Neural progenitor cell (in vitro differentiated cells): ENCODE measurements at regions not wholly inside any gene's neighbourhood (a gene's known extent, or its start where the extent isn't known, plus 50 kb on each side); places are given as distances from the start of the nearest gene placed in this dataset.

Experiments
- DNase-seq: peaks from one replicate; pipeline ENCODE4 v3.0.0-alpha.2; 2016; ENCODE audit warnings: low spot score
- H2AFZ ChIP-seq: fragments of 200-600 bp; sonication (generic); replicated peaks from 2 replicates; pipeline ENCODE4 v1.6.1; 2016; ENCODE audit warnings: antibody characterized with exemption
- H3F3A ChIP-seq: fragments of 200-600 bp; sonication (generic); 2 replicates; pipeline ENCODE4 v1.6.1; 2016; ENCODE audit warnings: antibody characterized with exemption, low read depth
- H3K27ac ChIP-seq: fragments of 200-600 bp; sonication (generic); 2 replicates; pipeline ENCODE4 v1.5.1; 2016; ENCODE audit warnings: mild to moderate bottlenecking
- H3K27me3 ChIP-seq: fragments of 200-600 bp; sonication (generic); 2 replicates; pipeline ENCODE4 v1.6.1; 2016; ENCODE audit warnings: mild to moderate bottlenecking, moderate library complexity
- H3K36me3 ChIP-seq: fragments of 200-600 bp; sonication (generic); 2 replicates; pipeline ENCODE4 v1.5.1; 2016
- H3K4me1 ChIP-seq: fragments of 200-600 bp; sonication (generic); 2 replicates; pipeline ENCODE4 v1.6.1; 2016; ENCODE audit warnings: mixed run types
- H3K4me2 ChIP-seq: fragments of 200-600 bp; sonication (generic); 2 replicates; pipeline ENCODE4 v1.6.1; 2016
- H3K4me3 ChIP-seq: fragments of 200-600 bp; sonication (generic); 2 replicates; pipeline ENCODE4 v1.5.1; 2016
- H3K79me2 ChIP-seq: fragments of 200-600 bp; sonication (generic); 2 replicates; pipeline ENCODE4 v1.6.1; 2016; ENCODE audit warnings: low read depth
- H3K9ac ChIP-seq: fragments of 200-600 bp; sonication (generic); 2 replicates; pipeline ENCODE4 v1.6.1; 2016
- H3K9me3 ChIP-seq: fragments of 200-600 bp; sonication (generic); 2 replicates; pipeline ENCODE4 v1.5.1; 2016; ENCODE audit warnings: low read depth
- H4K20me1 ChIP-seq: fragments of 200-600 bp; sonication (generic); 2 replicates; pipeline ENCODE4 v1.6.1; 2016; ENCODE audit warnings: low read depth
- H3K27ac Mint-ChIP-seq: 3 replicates; pipeline ENCODE4 v1.8.0; 2021; ENCODE audit warnings: mixed read lengths
- H3K27me3 Mint-ChIP-seq: 2 replicates; pipeline ENCODE4 v1.8.0; 2022; ENCODE audit warnings: low read depth, mild to moderate bottlenecking, inconsistent platforms, moderate library complexity, mixed read lengths; ENCODE audit not compliant: insufficient read depth
- H3K36me3 Mint-ChIP-seq: 3 replicates; pipeline ENCODE4 v1.8.0; 2021; ENCODE audit warnings: mixed read lengths
- H3K4me1 Mint-ChIP-seq: 3 replicates; pipeline ENCODE4 v1.8.0; 2021; ENCODE audit warnings: mixed read lengths
- H3K4me3 Mint-ChIP-seq: 3 replicates; pipeline ENCODE4 v1.8.0; 2021; ENCODE audit warnings: mild to moderate bottlenecking, moderate library complexity, mixed read lengths
- H3K9me3 Mint-ChIP-seq: 3 replicates; pipeline ENCODE4 v1.8.0; 2020; ENCODE audit warnings: mixed read lengths
- EZH2 ChIP-seq: fragments of 200-600 bp; sonication (generic); IDR thresholded peaks from 2 replicates; pipeline ENCODE4 v1.6.1; 2017; ENCODE audit warnings: antibody characterized with exemption, mild to moderate bottlenecking, moderate library complexity
- EZH2phosphoT487 ChIP-seq: fragments of 200-600 bp; sonication (generic); IDR thresholded peaks from 2 replicates; pipeline ENCODE4 v1.6.1; 2017; ENCODE audit warnings: antibody characterized with exemption
- TF ChIP-seq, protein P1 (sequence below): fragments of 200-600 bp; sonication (generic); IDR thresholded peaks from 2 replicates; pipeline ENCODE4 v1.5.1; 2017; ENCODE audit warnings: antibody characterized with exemption, mild to moderate bottlenecking

DNA sequence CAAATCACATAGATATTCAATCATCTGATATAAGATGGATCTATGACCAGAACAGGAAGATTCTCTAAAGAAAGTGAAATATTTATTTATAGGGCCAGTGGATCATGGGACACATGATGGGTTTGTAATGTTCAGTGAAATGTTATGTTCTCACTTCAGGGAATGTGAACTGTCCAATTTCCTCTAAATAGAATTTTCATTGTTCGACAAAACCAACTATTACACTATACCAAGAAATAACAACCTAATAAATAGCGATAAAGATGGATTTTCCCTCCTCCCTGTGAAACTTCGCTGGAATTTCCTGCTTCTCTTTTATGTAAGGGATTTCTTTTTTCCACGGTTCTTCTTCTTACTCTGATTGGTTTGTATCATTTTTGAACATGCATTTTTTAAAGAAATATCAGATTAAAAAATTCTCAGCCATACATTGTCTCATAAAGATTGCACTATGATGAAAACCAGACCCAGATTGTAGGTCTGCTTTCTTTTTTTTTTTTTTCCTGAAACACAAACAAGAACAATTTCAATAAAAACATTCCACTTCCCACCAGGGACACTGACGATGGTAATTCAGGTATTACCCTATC lies 139.8 kb upstream of the ZEB1 start:
- Histone ChIP-seq H3K27ac (no peak overlapping the region), H3K9ac (no peak overlapping the region), H3K79me2 (no peaks in the 10 kb centered on the region), H2AFZ (no peak overlapping the region), H3K27me3 (no peaks in the 10 kb centered on the region), H4K20me1 (no peaks in the 10 kb centered on the region), H3K4me2 (no peak overlapping the region), H3F3A (no peaks in the 10 kb centered on the region), H3K4me3 (no peak overlapping the region), H3K9me3 (no peaks in the 10 kb centered on the region), H3K36me3 (no peaks in the 10 kb centered on the region), H3K4me1 (no peaks in the 10 kb centered on the region)
- H3K27ac Mint-ChIP-seq, result no peak overlapping the region
- H3K27me3 Mint-ChIP-seq, result no peaks in the 10 kb centered on the region
- peaks cover 10% of the 10 kb centered on the region for H3K9me3 Mint-ChIP-seq
- TF ChIP-seq, protein P1, sequence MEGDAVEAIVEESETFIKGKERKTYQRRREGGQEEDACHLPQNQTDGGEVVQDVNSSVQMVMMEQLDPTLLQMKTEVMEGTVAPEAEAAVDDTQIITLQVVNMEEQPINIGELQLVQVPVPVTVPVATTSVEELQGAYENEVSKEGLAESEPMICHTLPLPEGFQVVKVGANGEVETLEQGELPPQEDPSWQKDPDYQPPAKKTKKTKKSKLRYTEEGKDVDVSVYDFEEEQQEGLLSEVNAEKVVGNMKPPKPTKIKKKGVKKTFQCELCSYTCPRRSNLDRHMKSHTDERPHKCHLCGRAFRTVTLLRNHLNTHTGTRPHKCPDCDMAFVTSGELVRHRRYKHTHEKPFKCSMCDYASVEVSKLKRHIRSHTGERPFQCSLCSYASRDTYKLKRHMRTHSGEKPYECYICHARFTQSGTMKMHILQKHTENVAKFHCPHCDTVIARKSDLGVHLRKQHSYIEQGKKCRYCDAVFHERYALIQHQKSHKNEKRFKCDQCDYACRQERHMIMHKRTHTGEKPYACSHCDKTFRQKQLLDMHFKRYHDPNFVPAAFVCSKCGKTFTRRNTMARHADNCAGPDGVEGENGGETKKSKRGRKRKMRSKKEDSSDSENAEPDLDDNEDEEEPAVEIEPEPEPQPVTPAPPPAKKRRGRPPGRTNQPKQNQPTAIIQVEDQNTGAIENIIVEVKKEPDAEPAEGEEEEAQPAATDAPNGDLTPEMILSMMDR, result no peak
- TF ChIP-seq EZH2phosphoT487 (no peak), EZH2 (no peak)
- H3K4me1 Mint-ChIP-seq, result no peaks in the 10 kb centered on the region
- no peak overlapping the region for H3K4me3 Mint-ChIP-seq
- H3K36me3 Mint-ChIP-seq, result no peaks in the 10 kb centered on the region
- no peak for DNase-seq

DNA sequence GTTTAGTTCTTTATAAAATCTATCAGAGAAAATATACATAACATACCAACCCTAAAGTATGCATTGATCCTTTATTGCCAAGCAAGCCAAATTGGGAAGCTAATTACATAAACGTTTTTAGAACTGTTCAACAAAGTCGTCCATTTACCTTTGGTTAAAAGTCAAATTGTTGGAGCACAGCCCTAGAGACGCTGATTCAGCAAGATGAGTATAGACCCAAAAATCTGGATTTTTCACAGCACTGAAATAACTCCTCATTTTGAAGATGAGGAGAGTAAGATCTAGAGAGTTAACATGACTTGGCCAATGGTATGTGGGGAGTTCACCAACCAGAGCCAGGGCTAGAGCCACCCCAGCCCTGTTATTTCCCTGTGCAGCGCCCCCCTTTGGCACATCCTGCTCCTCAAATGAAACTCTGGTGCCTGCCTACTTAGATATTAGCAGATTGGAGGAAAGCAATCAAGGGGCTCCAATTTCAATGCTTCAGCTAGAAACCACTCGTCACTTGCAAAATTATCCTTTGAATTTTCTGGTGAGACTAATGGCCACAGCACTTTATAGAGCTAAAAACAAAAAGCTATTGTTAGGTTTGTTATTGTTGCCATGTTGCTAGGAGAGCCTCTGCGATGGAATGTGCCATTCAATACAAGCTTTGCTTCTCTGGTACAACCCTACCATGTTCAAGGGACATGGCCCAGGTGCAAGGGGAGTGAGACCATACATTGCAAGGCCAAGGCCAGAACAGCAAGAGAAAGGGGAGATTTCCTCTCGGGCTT lies 132.6 kb upstream of the ZEB1 start:
- DNase-seq, result peak; percentile 36
- peak overlapping the region; percentile 74 for H3K27ac Mint-ChIP-seq

DNA sequence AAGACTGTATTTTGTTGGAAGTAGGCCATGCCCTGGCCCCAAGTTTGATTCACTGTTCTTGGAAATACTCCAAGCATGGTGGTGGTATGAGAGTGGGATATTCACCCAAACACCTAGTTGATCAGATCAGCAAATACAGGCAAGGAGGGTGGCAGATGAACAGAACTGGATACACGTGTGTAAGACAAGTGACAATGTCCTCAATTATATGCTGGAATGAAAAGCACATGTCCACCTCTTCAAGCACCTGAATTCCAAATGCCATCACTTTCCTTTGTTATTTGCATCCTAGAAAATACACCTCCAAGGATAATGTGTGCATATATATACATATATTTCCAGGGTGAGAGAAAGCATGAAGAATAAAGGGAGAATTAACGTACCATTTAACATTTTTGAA lies 131.8 kb upstream of the ZEB1 start:
- H4K20me1 ChIP-seq, result no peaks in the 10 kb centered on the region
- no peak overlapping the region for H3K4me3 ChIP-seq
- Mint-ChIP-seq H3K27me3 (peaks cover 2% of the 10 kb centered on the region), H3K4me1 (peaks cover 16% of the 10 kb centered on the region), H3K27ac (peak overlapping the region; percentile 29), H3K4me3 (no peak overlapping the region), H3K36me3 (no peaks in the 10 kb centered on the region), H3K9me3 (peaks cover 5% of the 10 kb centered on the region)
- peaks cover 7% of the 10 kb centered on the region for H3K4me1 ChIP-seq
- no peak for DNase-seq
- no peaks in the 10 kb centered on the region for H3F3A ChIP-seq
- H3K4me2 ChIP-seq, result no peak overlapping the region
- H3K9ac ChIP-seq, result no peak overlapping the region
- no peak overlapping the region for H2AFZ ChIP-seq
- H3K27me3 ChIP-seq, result no peaks in the 10 kb centered on the region
- TF ChIP-seq EZH2 (no peak), EZH2phosphoT487 (no peak)
- TF ChIP-seq, protein P1, result no peak
- H3K36me3 ChIP-seq, result no peaks in the 10 kb centered on the region
- no peaks in the 10 kb centered on the region for H3K9me3 ChIP-seq
- no peak overlapping the region for H3K27ac ChIP-seq
- H3K79me2 ChIP-seq, result no peaks in the 10 kb centered on the region

More for the DNA sequence above, 132.6 kb upstream of the ZEB1 start:
- peaks cover 2% of the 10 kb centered on the region for H3K9me3 Mint-ChIP-seq
- H3K79me2 ChIP-seq, result no peaks in the 10 kb centered on the region
- H3K36me3 Mint-ChIP-seq, result no peaks in the 10 kb centered on the region
- no peak overlapping the region for H3K27ac ChIP-seq
- peaks cover 7% of the 10 kb centered on the region for H3K4me1 ChIP-seq
- peak overlapping the region; percentile 50 for H3K4me3 Mint-ChIP-seq
- no peaks in the 10 kb centered on the region for H3F3A ChIP-seq
- no peak overlapping the region for H3K4me3 ChIP-seq
- peaks cover 16% of the 10 kb centered on the region for H3K4me1 Mint-ChIP-seq
- TF ChIP-seq, protein P1, result peak; percentile 30
- TF ChIP-seq EZH2phosphoT487, result no peak
- no peaks in the 10 kb centered on the region for H3K36me3 ChIP-seq
- H4K20me1 ChIP-seq, result no peaks in the 10 kb centered on the region
- H3K4me2 ChIP-seq, result no peak overlapping the region
- no peaks in the 10 kb centered on the region for H3K27me3 ChIP-seq
- no peak overlapping the region for H3K9ac ChIP-seq
- H3K9me3 ChIP-seq, result no peaks in the 10 kb centered on the region
- H2AFZ ChIP-seq, result no peak overlapping the region
- peaks cover 2% of the 10 kb centered on the region for H3K27me3 Mint-ChIP-seq
